Naive B cell (primary cell): ENCODE measurements at regions not wholly inside any gene's neighbourhood (a gene's known extent, or its start where the extent isn't known, plus 50 kb on each side); places are given as distances from the start of the nearest gene placed in this dataset.

Source experiments
- ATAC-seq, 2 donors: fragments of 150-1000 bp; cut with Tn5 transposase; 2 replicates each; pipeline ENCODE4 v1.10.0; 2021; ENCODE audit warnings: low read depth in 2 of 2, mild to moderate bottlenecking in 2 of 2, moderate library complexity in 2 of 2
- DNase-seq: peaks from one replicate; pipeline ENCODE4 v3.0.0; 2022
- H3K27ac Mint-ChIP-seq, 6 donors: one replicate each; pipeline ENCODE4 v1.8.0; 2020 to 2022; ENCODE audit warnings: mild to moderate bottlenecking in 6 of 6, mixed read lengths in 6 of 6, moderate library complexity in 5 of 6, inconsistent platforms in 2 of 6
- H3K27me3 Mint-ChIP-seq, 3 donors: one replicate each; pipeline ENCODE4 v1.8.0; 2021 to 2022; ENCODE audit warnings: mixed read lengths in 3 of 3, mild to moderate bottlenecking in 1 of 3
- H3K36me3 Mint-ChIP-seq, 2 donors: one replicate each; pipeline ENCODE4 v1.8.0; 2020 to 2022; ENCODE audit warnings: mixed read lengths in 2 of 2, inconsistent platforms in 1 of 2, mild to moderate bottlenecking in 1 of 2
- H3K4me1 Mint-ChIP-seq, 3 donors: one replicate each; pipeline ENCODE4 v1.8.0; 2020 to 2022; ENCODE audit warnings: mixed read lengths in 3 of 3, inconsistent platforms in 1 of 3, mild to moderate bottlenecking in 1 of 3, moderate library complexity in 1 of 3
- H3K4me3 Mint-ChIP-seq, 8 donors: one replicate each; pipeline ENCODE4 v1.8.0; 2020 to 2022; ENCODE audit warnings: mild to moderate bottlenecking in 8 of 8, mixed read lengths in 8 of 8, moderate library complexity in 8 of 8, inconsistent platforms in 2 of 8
- H3K9me3 Mint-ChIP-seq, 7 donors: one replicate each; pipeline ENCODE4 v1.8.0; 2020 to 2022; ENCODE audit warnings: mixed read lengths in 7 of 7, mild to moderate bottlenecking in 5 of 7, inconsistent platforms in 2 of 7, moderate library complexity in 1 of 7

DNA sequence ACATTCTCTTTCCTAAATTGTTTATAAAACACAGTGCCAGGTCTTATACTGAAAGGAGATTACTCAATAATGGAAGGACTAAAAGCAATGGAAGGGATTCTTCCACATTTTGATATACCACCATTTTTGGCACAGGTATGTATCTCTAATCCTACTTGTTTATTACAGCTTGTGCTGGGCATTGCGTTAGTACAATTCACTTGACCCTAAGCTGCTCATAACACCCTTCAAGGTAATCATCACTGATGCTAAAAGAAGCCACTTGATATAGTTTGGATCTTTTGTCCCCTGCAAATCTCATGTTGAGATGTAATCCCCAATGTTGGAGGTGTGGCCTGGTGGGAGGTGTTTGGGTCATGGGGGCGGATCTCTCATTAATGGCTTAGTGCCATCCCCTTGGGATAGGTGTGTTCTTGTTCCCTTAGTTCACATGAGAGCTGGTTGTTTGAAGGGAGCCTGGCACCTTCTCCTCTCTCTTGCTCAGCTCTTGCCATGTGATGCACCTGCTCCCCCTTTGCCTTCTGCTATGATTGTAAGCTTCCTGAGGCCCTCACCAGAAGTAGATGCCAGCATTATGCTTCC, 71.1 kb downstream of the NIBAN1 start:
- no peak for DNase-seq
- Mint-ChIP-seq H3K27ac (peak overlapping the region in 1 of 6 donors; percentile 39), H3K4me1 (peaks cover 0 to 7% (median 4%) of the 10 kb centered on the region in 3 donors), H3K36me3 (no peaks in the 10 kb centered on the region), H3K27me3 (no peaks in the 10 kb centered on the region), H3K4me3 (no peak overlapping the region), H3K9me3 (peaks cover 0 to 2% (median 0%) of the 10 kb centered on the region in 7 donors)
- no peak for ATAC-seq

DNA sequence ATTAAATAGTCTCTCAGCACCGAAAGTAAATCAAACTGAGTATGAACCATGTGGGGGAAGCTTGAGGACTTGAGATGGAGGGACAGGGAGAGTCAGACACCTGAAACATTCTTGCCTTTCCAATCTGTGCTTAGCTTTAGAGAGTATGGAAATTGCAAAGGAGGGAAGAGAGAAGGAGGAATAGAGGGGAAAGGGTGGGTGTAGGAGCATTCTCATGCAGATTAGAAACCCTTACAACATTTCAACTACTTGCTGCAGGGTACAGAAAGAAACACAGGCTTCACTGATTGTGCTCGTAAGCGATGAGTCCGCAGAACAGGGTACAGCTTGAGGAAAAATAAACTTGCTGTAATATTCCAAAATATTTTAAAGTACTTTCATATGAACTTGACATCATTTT, 73.8 kb downstream of the NIBAN1 start:
- DNase-seq (no peak), ATAC-seq (no peak)
- H3K36me3 Mint-ChIP-seq = no peaks in the 10 kb centered on the region
- H3K9me3 Mint-ChIP-seq = peaks cover 0 to 4% (median 0%) of the 10 kb centered on the region in 7 donors
- no peak overlapping the region for H3K27ac Mint-ChIP-seq
- no peaks in the 10 kb centered on the region for H3K27me3 Mint-ChIP-seq
- H3K4me1 Mint-ChIP-seq = peaks cover 0 to 5% (median 4%) of the 10 kb centered on the region in 3 donors
- H3K4me3 Mint-ChIP-seq = no peak overlapping the region

DNA sequence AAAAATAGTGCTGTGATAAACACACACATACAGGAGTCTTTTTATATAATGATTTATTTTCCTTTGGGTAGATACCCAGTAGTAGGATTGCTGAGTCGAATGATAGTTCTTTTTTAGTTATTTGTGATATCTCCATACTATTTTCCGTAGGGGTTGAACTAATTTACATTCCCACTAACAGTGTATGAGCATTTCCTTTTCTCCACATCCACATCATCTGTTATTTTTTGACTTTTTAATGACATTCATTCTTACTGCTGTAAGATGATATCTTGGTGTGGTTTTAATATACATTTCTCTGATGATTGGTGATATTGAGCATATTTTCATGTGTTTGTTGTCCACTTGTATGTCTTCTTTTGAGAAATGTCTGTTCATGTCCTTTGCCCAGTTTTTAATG, 78.3 kb downstream of the NIBAN1 start:
- H3K4me1 Mint-ChIP-seq = no peaks in the 10 kb centered on the region
- no peak for ATAC-seq
- H3K36me3 Mint-ChIP-seq = no peaks in the 10 kb centered on the region
- no peak overlapping the region for H3K27ac Mint-ChIP-seq
- no peak overlapping the region for H3K4me3 Mint-ChIP-seq
- H3K27me3 Mint-ChIP-seq = no peaks in the 10 kb centered on the region
- peaks cover 0 to 4% (median 0%) of the 10 kb centered on the region in 7 donors for H3K9me3 Mint-ChIP-seq
- DNase-seq = no peak

DNA sequence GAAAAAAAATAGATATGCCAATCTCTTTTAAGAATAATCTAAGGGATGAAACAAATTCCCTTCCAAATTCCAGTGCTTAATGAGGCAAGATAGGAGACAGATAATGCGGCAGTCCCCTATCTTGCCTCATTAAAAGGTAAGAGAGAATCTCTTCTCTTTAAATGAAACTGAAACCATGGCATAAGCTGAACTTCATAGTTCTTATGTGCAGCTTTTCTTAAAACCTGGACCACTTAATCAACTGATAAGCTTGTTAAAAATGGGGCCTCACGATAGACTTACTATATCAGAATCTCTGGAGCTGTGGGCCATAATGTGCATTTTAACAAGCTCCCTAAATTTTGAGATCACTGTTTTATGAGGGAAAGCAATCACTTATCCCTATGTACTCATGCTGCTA, 79.2 kb downstream of the NIBAN1 start:
- Mint-ChIP-seq H3K27me3 (no peaks in the 10 kb centered on the region), H3K36me3 (no peaks in the 10 kb centered on the region), H3K9me3 (peaks cover 0 to 4% (median 0%) of the 10 kb centered on the region in 7 donors), H3K4me3 (no peak overlapping the region), H3K27ac (no peak overlapping the region), H3K4me1 (no peaks in the 10 kb centered on the region)
- ATAC-seq (no peak), DNase-seq (no peak)

DNA sequence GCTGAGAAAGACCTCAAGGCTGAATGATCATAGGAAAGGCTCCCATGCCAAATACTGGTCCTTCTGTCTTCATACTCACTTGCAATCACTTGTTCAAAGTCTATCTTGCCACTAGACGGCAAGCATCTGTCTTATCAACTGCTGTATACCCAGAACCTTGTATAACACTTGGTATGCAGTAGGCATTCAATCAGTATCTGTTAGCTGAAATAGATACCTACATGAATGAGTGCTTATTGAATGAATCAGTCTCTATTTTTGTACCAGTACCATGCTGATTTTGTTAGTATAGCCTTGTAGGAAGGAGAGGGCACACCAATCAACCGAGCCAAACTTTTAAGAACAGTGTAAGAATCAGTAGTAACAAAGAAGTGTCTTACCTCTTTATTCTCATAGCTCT, 80.6 kb downstream of the NIBAN1 start:
- no peak overlapping the region for H3K4me3 Mint-ChIP-seq
- no peaks in the 10 kb centered on the region for H3K4me1 Mint-ChIP-seq

DNA sequence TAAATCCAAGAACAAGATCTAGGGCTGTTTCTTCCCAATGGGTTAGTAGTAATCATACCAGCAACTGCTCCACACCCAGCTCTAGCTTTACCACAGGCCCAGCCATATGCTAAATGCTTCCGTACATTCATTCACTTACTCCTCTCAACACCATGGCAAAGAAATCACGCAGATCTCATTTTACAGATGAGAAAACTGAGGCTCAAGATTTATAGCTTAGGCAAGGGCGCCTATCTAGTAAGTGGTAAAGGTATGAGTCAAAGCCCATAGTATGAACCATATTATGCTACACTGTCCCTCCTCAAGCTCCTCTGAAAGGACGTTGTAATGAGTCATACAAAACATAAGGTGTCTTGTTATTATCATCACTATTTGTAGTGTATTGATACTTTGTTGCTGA, 82.2 kb downstream of the NIBAN1 start:
- Mint-ChIP-seq H3K9me3 (no peaks in the 10 kb centered on the region), H3K4me1 (no peaks in the 10 kb centered on the region), H3K4me3 (no peak overlapping the region), H3K27me3 (no peaks in the 10 kb centered on the region), H3K36me3 (no peaks in the 10 kb centered on the region), H3K27ac (no peak overlapping the region)
- ATAC-seq (no peak), DNase-seq (no peak)

More for the DNA sequence above, 80.6 kb downstream of the NIBAN1 start:
- DNase-seq (no peak), ATAC-seq (no peak)
- no peaks in the 10 kb centered on the region for H3K27me3 Mint-ChIP-seq
- H3K27ac Mint-ChIP-seq = peak overlapping the region in 1 of 6 donors; percentile 3
- H3K36me3 Mint-ChIP-seq = no peaks in the 10 kb centered on the region
- peaks cover 0 to 4% (median 0%) of the 10 kb centered on the region in 7 donors for H3K9me3 Mint-ChIP-seq

DNA sequence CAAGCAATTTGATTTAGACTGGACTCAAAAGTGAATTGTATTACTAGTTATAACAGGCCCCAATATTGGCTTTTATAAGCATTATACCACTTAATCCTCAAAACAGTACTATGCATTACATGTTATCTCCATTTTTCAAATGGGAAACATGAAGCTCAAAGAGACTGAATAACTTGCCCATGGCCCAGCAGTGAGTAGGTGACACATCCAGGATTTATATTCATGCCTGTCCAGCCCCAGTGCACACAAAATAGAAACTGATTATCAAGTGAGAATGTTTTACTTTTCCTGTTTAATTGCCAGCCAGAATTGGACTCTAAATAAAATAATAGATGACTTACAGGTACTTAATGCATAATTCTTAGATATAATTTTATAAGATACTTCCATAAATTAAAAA, 82.9 kb downstream of the NIBAN1 start:
- ATAC-seq = no peak
- H3K4me3 Mint-ChIP-seq = no peak overlapping the region
- no peak overlapping the region for H3K27ac Mint-ChIP-seq
- H3K4me1 Mint-ChIP-seq = no peaks in the 10 kb centered on the region
- H3K36me3 Mint-ChIP-seq = no peaks in the 10 kb centered on the region
- H3K27me3 Mint-ChIP-seq = no peaks in the 10 kb centered on the region
- no peaks in the 10 kb centered on the region for H3K9me3 Mint-ChIP-seq
- no peak for DNase-seq

DNA sequence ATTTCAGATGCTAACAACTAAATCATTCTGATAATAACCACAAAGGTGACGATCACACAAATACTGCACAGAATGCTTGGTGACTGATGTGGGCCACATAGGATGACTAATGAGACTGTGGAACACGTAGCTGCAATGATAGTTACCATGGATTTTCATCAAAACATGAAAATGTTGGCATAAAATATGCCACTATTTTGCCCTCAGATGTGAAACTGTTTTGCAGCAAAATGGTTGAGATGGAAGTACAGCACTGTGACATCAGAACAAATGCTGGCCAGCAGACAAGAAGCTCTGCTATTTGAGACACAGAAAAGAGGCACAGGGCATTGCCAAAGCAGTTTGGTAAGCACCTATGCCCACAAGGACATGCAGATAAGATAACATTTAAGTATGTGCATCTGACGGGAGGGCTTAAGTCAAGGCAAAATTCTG, 83.8 kb downstream of the NIBAN1 start:
- Mint-ChIP-seq H3K9me3 (no peaks in the 10 kb centered on the region), H3K27me3 (no peaks in the 10 kb centered on the region), H3K4me3 (no peak overlapping the region), H3K27ac (no peak overlapping the region), H3K36me3 (no peaks in the 10 kb centered on the region), H3K4me1 (no peaks in the 10 kb centered on the region)
- no peak for DNase-seq
- ATAC-seq = no peak

DNA sequence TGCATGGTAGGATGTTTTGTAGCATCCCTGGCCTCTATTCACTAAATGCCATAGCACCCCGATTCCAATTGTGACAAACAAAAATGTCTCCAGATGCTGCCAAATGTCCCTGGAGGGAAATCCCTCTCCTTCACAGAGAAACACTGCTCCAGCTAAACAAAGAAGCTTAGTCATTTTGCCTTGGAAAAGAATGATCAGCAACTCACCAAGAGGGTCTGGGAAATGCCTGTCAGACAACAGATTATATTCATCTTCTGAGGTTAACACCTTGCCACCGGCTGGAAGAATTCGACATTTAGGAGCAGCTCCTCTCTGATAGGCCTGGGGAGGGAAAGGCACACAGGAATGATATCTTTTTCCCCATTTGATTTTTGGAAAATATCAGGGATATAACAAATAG, 84.4 kb downstream of the NIBAN1 start:
- H3K27ac Mint-ChIP-seq = no peak overlapping the region

DNA sequence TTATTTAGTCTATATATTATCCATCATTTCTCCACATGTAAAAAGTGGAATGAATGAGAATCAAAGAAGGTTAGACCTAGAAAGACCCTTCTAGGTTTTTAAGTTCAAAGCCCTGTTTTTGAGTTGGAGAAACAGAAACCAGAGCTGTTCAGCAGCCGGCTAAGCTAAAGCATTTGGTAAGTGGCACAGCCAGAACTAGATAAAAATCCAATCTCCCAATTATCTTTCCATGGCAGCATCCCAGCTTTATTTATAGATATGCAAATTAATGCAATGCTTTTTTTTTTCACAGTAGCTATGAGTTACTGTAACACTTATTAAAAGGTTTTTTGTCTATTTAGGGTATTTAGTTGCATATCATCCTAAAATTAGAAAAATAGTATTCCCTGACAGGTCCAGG, 85.1 kb downstream of the NIBAN1 start:
- H3K27ac Mint-ChIP-seq = no peak overlapping the region
- no peak overlapping the region for H3K4me3 Mint-ChIP-seq
- no peaks in the 10 kb centered on the region for H3K27me3 Mint-ChIP-seq
- DNase-seq (no peak), ATAC-seq (no peak)
- no peaks in the 10 kb centered on the region for H3K9me3 Mint-ChIP-seq
- no peaks in the 10 kb centered on the region for H3K36me3 Mint-ChIP-seq
- H3K4me1 Mint-ChIP-seq = no peaks in the 10 kb centered on the region

More for the DNA sequence above, 84.4 kb downstream of the NIBAN1 start:
- no peaks in the 10 kb centered on the region for H3K4me1 Mint-ChIP-seq
- no peaks in the 10 kb centered on the region for H3K36me3 Mint-ChIP-seq
- peak overlapping the region in 1 of 8 donors; percentile 57 for H3K4me3 Mint-ChIP-seq
- H3K9me3 Mint-ChIP-seq = no peaks in the 10 kb centered on the region
- no peak for DNase-seq
- H3K27me3 Mint-ChIP-seq = no peaks in the 10 kb centered on the region
- ATAC-seq = no peak

DNA sequence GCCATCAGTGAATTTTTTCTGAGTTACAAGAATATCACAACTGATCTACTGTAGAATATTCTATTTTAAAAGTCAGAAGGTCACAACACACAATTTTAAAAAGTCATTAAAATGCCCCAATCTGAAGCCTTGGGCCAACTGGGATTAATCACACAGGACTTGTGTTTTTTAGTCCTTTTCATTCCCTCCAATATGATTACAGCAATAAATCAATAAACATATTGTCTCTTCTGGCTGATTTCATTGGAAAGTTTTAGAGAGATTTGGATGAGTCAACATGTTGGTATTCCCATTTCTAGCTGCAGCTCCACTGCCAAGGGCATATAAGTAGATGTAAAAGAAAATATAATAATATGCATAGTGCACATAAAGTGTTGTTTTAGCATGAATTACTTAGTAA, 85.8 kb downstream of the NIBAN1 start:
- DNase-seq (no peak), ATAC-seq (no peak)
- H3K27me3 Mint-ChIP-seq = no peaks in the 10 kb centered on the region
- H3K27ac Mint-ChIP-seq = no peak overlapping the region
- H3K4me3 Mint-ChIP-seq = no peak overlapping the region
- no peaks in the 10 kb centered on the region for H3K36me3 Mint-ChIP-seq
- H3K4me1 Mint-ChIP-seq = no peaks in the 10 kb centered on the region
- H3K9me3 Mint-ChIP-seq = no peaks in the 10 kb centered on the region

DNA sequence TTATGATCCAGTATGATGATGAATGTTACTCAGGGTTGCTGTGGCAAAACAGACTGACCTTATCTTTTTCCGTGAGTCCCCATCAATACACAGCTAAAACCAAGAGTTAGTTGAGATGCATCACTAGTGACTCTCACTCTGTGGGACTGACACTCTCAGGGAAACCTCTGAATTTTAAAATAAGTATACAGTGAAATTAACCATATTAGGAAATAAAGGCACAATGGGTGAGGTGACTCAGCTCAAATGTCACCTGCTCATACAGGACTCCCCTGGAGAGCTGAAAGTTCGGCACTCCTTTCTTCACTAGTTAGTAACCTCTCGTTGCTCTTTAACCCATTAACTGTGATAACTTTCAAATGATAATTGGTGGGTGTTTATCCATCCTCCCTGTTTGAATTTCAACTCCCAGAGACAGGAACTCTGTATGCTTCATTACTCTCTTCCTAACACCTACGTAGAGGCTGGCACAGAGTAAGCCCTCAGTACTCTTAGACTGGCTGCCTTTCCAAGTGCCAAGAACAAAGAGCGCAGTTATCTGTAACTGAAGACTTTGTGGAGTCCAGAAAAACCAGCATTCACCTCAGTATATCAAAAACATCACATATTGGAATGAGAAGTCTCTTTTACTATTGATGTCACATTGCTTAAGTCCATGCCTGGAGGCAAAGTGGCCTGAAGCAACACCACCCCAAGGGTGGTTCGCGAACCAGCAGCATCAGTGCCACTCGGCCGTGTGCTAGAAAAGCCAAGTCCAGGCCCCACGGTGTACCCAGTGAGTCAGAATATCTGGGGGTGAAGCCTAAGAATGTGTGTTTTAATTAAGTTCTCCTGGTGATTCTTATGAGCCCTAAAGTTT, 91.1 kb downstream of the NIBAN1 start:
- no peaks in the 10 kb centered on the region for H3K4me1 Mint-ChIP-seq
- DNase-seq (no peak), ATAC-seq (no peak)
- H3K9me3 Mint-ChIP-seq = no peaks in the 10 kb centered on the region
- H3K36me3 Mint-ChIP-seq = no peaks in the 10 kb centered on the region
- H3K4me3 Mint-ChIP-seq = no peak overlapping the region
- H3K27me3 Mint-ChIP-seq = no peaks in the 10 kb centered on the region
- no peak overlapping the region for H3K27ac Mint-ChIP-seq

DNA sequence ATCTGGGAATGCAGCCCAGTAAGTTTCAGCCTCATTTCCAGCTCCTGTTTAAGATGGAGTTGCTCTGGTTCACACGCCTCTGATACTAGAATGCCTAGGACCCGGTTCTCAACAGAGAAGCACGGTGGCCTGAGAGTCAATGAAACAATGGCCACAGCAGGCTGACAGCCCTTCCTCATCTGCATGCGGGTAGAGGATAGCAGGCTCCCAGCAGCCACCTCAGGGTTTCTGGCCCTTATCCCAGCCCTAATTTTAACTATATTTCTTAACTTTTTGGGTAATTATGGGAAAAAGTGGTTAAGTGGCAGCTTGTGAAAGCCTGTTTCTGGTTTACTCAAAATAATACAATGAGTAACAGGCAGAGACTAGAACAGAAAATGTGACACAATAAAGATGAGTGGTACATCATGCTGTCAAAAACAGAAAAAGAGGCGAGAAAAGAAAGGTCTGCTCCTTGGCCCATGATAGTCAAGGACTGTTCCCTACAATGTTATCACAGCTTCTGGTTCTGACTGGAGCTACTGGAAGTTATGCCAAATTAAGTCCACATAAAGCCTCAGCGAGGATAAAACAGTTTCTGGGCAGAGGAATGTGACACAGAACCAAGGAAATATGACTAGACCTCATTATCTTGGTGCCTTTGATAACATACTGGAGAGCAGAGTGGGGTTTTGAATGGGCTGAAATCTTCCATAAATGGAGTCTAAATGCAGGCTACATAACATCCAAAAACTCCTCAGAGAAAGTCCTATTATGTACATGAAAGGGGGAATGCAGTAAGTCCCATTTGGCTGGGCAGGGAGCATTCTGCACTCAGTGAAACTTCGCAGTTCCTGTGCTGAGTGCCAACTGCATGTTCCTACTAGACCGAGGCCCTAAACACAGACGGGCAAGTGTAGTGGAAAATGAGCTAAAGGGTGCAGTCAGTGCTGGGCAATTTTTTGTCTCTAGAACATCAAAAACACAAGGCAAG, 92.1 kb downstream of the NIBAN1 start:
- Mint-ChIP-seq H3K36me3 (no peaks in the 10 kb centered on the region), H3K27ac (no peak overlapping the region), H3K4me3 (no peak overlapping the region), H3K27me3 (no peaks in the 10 kb centered on the region), H3K9me3 (no peaks in the 10 kb centered on the region), H3K4me1 (no peaks in the 10 kb centered on the region)
- DNase-seq (no peak), ATAC-seq (no peak)
